ENCODE measurements at regions not wholly inside any gene's neighbourhood (a gene's known extent, or its start where the extent isn't known, plus 50 kb on each side); places are given as distances from the start of the nearest gene placed in this dataset.

GRCh38 chrX:6679550-6679949 lies 144.6 kb upstream of the VCX3A start:
- TF ChIP-seq CTCF (IDR thresholded peaks at IDR 0.05), result no peak
- no peak for FAIRE-seq
- ATAC-seq, result peak in 1 of 4 donors; percentile 9
- H3K27me3 ChIP-seq, result no peaks in the 10 kb centered on the region
- H3K27ac ChIP-seq, result no peak overlapping the region
- DNase-seq, result no peak
- no peak overlapping the region for H3K4me3 ChIP-seq
- H3K36me3 ChIP-seq, result no peaks in the 10 kb centered on the region
- peaks cover 9 to 17% (median 13%) of the 10 kb centered on the region in 3 donors for H3K4me1 ChIP-seq
- no peaks in the 10 kb centered on the region for H3K9me3 ChIP-seq
- intact Hi-C loops (cut with DNase I), result no loop called here
- 47 to 62% methylated on average over 5 of the region's 5 CpGs for WGBS, 2 donors

- TF ChIP-seq CTCF (IDR thresholded peaks at IDR 0.05), result no peak
- no peaks in the 10 kb centered on the region for H3K27me3 ChIP-seq
- H3K9me3 ChIP-seq, result no peaks in the 10 kb centered on the region
- FAIRE-seq (no peak), ATAC-seq (peak in 3 of 4 donors; percentile 52 to 69 (median 58)), DNase-seq (no peak)
- H3K36me3 ChIP-seq, result no peaks in the 10 kb centered on the region
- H3K27ac ChIP-seq, result no peak overlapping the region
- H3K4me3 ChIP-seq, result no peak overlapping the region
- 2 to 10% methylated on average over 7 of the region's 7 CpGs for WGBS, 2 donors
- H3K4me1 ChIP-seq, result peaks cover 9 to 17% (median 13%) of the 10 kb centered on the region in 3 donors
- intact Hi-C loops (cut with DNase I), result no loop called here
These were observed 143.4 kb upstream of the VCX3A start for GRCh38 chrX:6678313-6678712.

GRCh38 chrX:6674734-6675133 lies 139.8 kb upstream of the VCX3A start:
- no peak for DNase-seq
- ATAC-seq, result no peak
- Histone ChIP-seq H3K27me3 (no peaks in the 10 kb centered on the region), H3K9me3 (no peaks in the 10 kb centered on the region), H3K4me1 (peaks cover 9 to 14% (median 13%) of the 10 kb centered on the region in 3 donors), H3K27ac (no peak overlapping the region), H3K36me3 (no peaks in the 10 kb centered on the region), H3K4me3 (no peak overlapping the region)
- TF ChIP-seq CTCF (IDR thresholded peaks at IDR 0.05), result no peak
- intact Hi-C loops (cut with DNase I), result no loop called here
- 85 to 87% methylated on average over 4 of the region's 4 CpGs for WGBS, 2 donors
- no peak for FAIRE-seq

GRCh38 chrX:6667048-6667768 lies 132.3 kb upstream of the VCX3A start:
- DNase-seq (no peak), ATAC-seq (no peak), FAIRE-seq (no peak)
- intact Hi-C loops (cut with DNase I), result no loop called here
- Histone ChIP-seq H3K9me3 (no peaks in the 10 kb centered on the region), H3K4me1 (no peaks in the 10 kb centered on the region), H3K27me3 (no peaks in the 10 kb centered on the region), H3K4me3 (no peak overlapping the region), H3K36me3 (no peaks in the 10 kb centered on the region), H3K27ac (no peak overlapping the region)
- WGBS, 2 donors, result 85 to 86% methylated on average over 5 of the region's 5 CpGs
- no peak for TF ChIP-seq CTCF (IDR thresholded peaks at IDR 0.05)

GRCh38 chrX:6666624-6667023 lies 131.7 kb upstream of the VCX3A start:
- FAIRE-seq, result no peak

More at GRCh38 chrX:6666624-6667023, 131.7 kb upstream of the VCX3A start:
- ATAC-seq (no peak), DNase-seq (no peak)
- no peak overlapping the region for H3K4me3 ChIP-seq
- intact Hi-C loops (cut with DNase I), result no loop called here
- no peaks in the 10 kb centered on the region for H3K27me3 ChIP-seq
- TF ChIP-seq CTCF (IDR thresholded peaks at IDR 0.05), result no peak
- WGBS, 2 donors, result 80 to 82% methylated on average over 2 of the region's 2 CpGs
- no peaks in the 10 kb centered on the region for H3K9me3 ChIP-seq
- H3K36me3 ChIP-seq, result no peaks in the 10 kb centered on the region
- no peaks in the 10 kb centered on the region for H3K4me1 ChIP-seq
- no peak overlapping the region for H3K27ac ChIP-seq

All from pancreas (tissue), 10 donors.